Activated CD8-positive, alpha-beta memory T cell treated with anti-CD3 and anti-CD28 coated beads for 48 hours (primary cell): ENCODE measurements at regions not wholly inside any gene's neighbourhood (a gene's known extent, or its start where the extent isn't known, plus 50 kb on each side); places are given as distances from the start of the nearest gene placed in this dataset.

Experiments
- DNase-seq, 3 experiments: peaks; one replicate each; pipeline ENCODE4 v3.0.0-alpha.2; 2020; ENCODE audit warnings: low read depth in 2 of 3, low spot score in 2 of 3

- DNase-seq: no peak
These were observed 311.3 kb downstream of the KLF5 start for GRCh38 chr13:73370066-73370465.

GRCh38 chr13:73369095-73369494 is 310.3 kb downstream of the KLF5 start:
- no peak for DNase-seq

- DNase-seq: no peak
These were observed 309.8 kb downstream of the KLF5 start for GRCh38 chr13:73368608-73369007.

- DNase-seq: no peak
These were observed 309.1 kb downstream of the KLF5 start for GRCh38 chr13:73367886-73368285.

- no peak for DNase-seq
These were observed 307.4 kb downstream of the KLF5 start for GRCh38 chr13:73366241-73366640.

GRCh38 chr13:73365681-73366080 is 306.9 kb downstream of the KLF5 start:
- no peak for DNase-seq

- DNase-seq: no peak
These were observed 306.4 kb downstream of the KLF5 start for GRCh38 chr13:73365252-73365651.

GRCh38 chr13:73364736-73365135 is 305.9 kb downstream of the KLF5 start:
- no peak for DNase-seq

GRCh38 chr13:73358606-73359095 is 299.8 kb downstream of the KLF5 start:
- no peak for DNase-seq

- no peak for DNase-seq
These were observed 296.3 kb downstream of the KLF5 start for GRCh38 chr13:73355134-73355533.

- DNase-seq: no peak
These were observed 292.9 kb downstream of the KLF5 start for GRCh38 chr13:73351730-73352129.

GRCh38 chr13:73341748-73342147 is 282.9 kb downstream of the KLF5 start:
- DNase-seq: no peak

- no peak for DNase-seq
These were observed 281.3 kb downstream of the KLF5 start for GRCh38 chr13:73340069-73340468.

- no peak for DNase-seq
These were observed 280.3 kb downstream of the KLF5 start for GRCh38 chr13:73339086-73339485.

GRCh38 chr13:73338389-73338788 is 279.6 kb downstream of the KLF5 start:
- DNase-seq: no peak

GRCh38 chr13:73337532-73337931 is 278.7 kb downstream of the KLF5 start:
- DNase-seq: no peak

GRCh38 chr13:73336773-73337172 is 278.0 kb downstream of the KLF5 start:
- DNase-seq: no peak

- no peak for DNase-seq
These were observed 277.1 kb downstream of the KLF5 start for GRCh38 chr13:73335944-73336343.

- no peak for DNase-seq
These were observed 276.4 kb downstream of the KLF5 start for GRCh38 chr13:73335210-73335609.

GRCh38 chr13:73334445-73334844 is 275.6 kb downstream of the KLF5 start:
- no peak for DNase-seq

- no peak for DNase-seq
These were observed 272.8 kb downstream of the KLF5 start for GRCh38 chr13:73331556-73331955.

GRCh38 chr13:73329355-73329754 is 270.6 kb downstream of the KLF5 start:
- DNase-seq: no peak

- DNase-seq: no peak
These were observed 268.8 kb downstream of the KLF5 start for GRCh38 chr13:73327579-73327978.
